Astrocyte (in vitro differentiated cells and primary cell): ENCODE measurements at regions not wholly inside any gene's neighbourhood (a gene's known extent, or its start where the extent isn't known, plus 50 kb on each side); places are given as distances from the start of the nearest gene placed in this dataset.

Source experiments
- EZH2 ChIP-seq: IDR thresholded peaks from 2 replicates; pipeline ENCODE4 v1.6.1; 2012; ENCODE audit warnings: mild to moderate bottlenecking, low read length, inconsistent platforms; ENCODE audit not compliant: insufficient read depth
- TF ChIP-seq, protein P1 (sequence below): IDR thresholded peaks from 2 replicates; pipeline ENCODE4 v1.5.1; 2011; ENCODE audit warnings: low read depth, mild to moderate bottlenecking, inconsistent platforms, low read length, moderate library complexity; ENCODE audit not compliant: insufficient read depth

DNA sequence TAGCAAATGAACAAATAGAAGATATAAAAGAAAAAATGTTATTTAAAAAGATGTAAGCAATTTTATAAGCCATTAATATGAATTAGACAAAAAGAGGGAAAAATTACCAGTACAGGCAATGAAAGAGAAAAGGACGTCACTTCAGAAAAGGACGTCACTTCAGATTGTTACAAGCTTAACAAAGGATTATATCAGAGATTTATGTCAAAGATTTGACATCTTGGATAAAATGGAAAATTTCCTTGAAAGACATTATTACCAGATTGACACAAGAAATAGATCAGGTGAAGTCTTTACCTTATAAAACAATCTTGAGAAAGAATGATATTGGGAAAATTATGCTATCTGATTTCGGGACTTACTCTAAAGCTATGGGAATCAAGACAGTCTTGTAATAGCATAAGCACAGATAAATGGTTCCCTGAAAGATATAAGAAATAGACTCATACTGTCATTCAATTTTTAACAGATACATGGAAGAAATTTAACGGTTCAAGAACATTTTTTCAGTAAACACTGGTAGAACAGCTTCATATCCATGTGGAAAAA lies 625.4 kb upstream of the EDIL3 start:
- TF ChIP-seq, protein P1, sequence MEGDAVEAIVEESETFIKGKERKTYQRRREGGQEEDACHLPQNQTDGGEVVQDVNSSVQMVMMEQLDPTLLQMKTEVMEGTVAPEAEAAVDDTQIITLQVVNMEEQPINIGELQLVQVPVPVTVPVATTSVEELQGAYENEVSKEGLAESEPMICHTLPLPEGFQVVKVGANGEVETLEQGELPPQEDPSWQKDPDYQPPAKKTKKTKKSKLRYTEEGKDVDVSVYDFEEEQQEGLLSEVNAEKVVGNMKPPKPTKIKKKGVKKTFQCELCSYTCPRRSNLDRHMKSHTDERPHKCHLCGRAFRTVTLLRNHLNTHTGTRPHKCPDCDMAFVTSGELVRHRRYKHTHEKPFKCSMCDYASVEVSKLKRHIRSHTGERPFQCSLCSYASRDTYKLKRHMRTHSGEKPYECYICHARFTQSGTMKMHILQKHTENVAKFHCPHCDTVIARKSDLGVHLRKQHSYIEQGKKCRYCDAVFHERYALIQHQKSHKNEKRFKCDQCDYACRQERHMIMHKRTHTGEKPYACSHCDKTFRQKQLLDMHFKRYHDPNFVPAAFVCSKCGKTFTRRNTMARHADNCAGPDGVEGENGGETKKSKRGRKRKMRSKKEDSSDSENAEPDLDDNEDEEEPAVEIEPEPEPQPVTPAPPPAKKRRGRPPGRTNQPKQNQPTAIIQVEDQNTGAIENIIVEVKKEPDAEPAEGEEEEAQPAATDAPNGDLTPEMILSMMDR: no peak
- TF ChIP-seq EZH2: no peak
